GM18868 (cell line): ENCODE measurements at regions not wholly inside any gene's neighbourhood (a gene's known extent, or its start where the extent isn't known, plus 50 kb on each side); places are given as distances from the start of the nearest gene placed in this dataset.
"Not testable (repeated sequence)": the region's sequence is repeated elsewhere in the genome, so short reads cannot be mapped to it uniquely, and the experiment has no call there.

Experiments used
- ATAC-seq: cut with Tn5 transposase; IDR thresholded peaks from one replicate; pipeline ENCODE4 v1.9.1; 2021; ENCODE audit warnings: mild to moderate bottlenecking, moderate library complexity; ENCODE audit not compliant: unreplicated experiment

GRCh38 chr1:99441299-99442095 lies 177.2 kb downstream of the PLPPR4 start:
- ATAC-seq: no peak

- not testable (repeated sequence) for ATAC-seq
Observed at GRCh38 chr1:99444211-99444927, 180.1 kb downstream of the PLPPR4 start.

- no peak for ATAC-seq
Observed at GRCh38 chr1:99445071-99445470, 180.8 kb downstream of the PLPPR4 start.

- no peak for ATAC-seq
Observed at GRCh38 chr1:99445486-99445885, 181.2 kb downstream of the PLPPR4 start.

- ATAC-seq: no peak
Observed at GRCh38 chr1:99447721-99448120, 183.4 kb downstream of the PLPPR4 start.

GRCh38 chr1:99455760-99456159 lies 190.2 kb upstream of the PALMD start:
- ATAC-seq: no peak

- ATAC-seq: no peak
Observed at GRCh38 chr1:99456536-99456935, 189.4 kb upstream of the PALMD start.

- no peak for ATAC-seq
Observed at GRCh38 chr1:99457381-99458165, 188.3 kb upstream of the PALMD start.

- no peak for ATAC-seq
Observed at GRCh38 chr1:99461499-99461898, 184.4 kb upstream of the PALMD start.

- ATAC-seq: no peak
Observed at GRCh38 chr1:99464738-99465137, 181.2 kb upstream of the PALMD start.

- ATAC-seq: no peak
Observed at GRCh38 chr1:99465176-99465900, 180.6 kb upstream of the PALMD start.

- ATAC-seq: no peak
Observed at GRCh38 chr1:99467645-99468044, 178.3 kb upstream of the PALMD start.

GRCh38 chr1:99469550-99469971 lies 176.4 kb upstream of the PALMD start:
- ATAC-seq: no peak

- ATAC-seq: no peak
Observed at GRCh38 chr1:99472893-99473292, 173.0 kb upstream of the PALMD start.

- ATAC-seq: no peak
Observed at GRCh38 chr1:99474350-99474893, 171.5 kb upstream of the PALMD start.

- no peak for ATAC-seq
Observed at GRCh38 chr1:99476058-99476457, 169.9 kb upstream of the PALMD start.

- ATAC-seq: peak; percentile 85
Observed at GRCh38 chr1:99481391-99481996, 164.4 kb upstream of the PALMD start.

GRCh38 chr1:99482286-99482685 lies 163.6 kb upstream of the PALMD start:
- ATAC-seq: no peak

- ATAC-seq: no peak
Observed at GRCh38 chr1:99482750-99483149, 163.2 kb upstream of the PALMD start.

- no peak for ATAC-seq
Observed at GRCh38 chr1:99490031-99490430, 155.9 kb upstream of the PALMD start.
